Right lobe of liver (tissue), 4 donors: ENCODE measurements at regions not wholly inside any gene's neighbourhood (a gene's known extent, or its start where the extent isn't known, plus 50 kb on each side); places are given as distances from the start of the nearest gene placed in this dataset.

Source experiments
- CTCF ChIP-seq, 4 donors: fragments of 200-600 bp in 3 of 4; fragments of 450-650 bp in 1 of 4; IDR thresholded peaks; one replicate each; pipeline versions ENCODE4 v1.5.1 to v1.8.0; 2016 to 2022; ENCODE audit warnings: antibody characterized with exemption in 4 of 4, mild to moderate bottlenecking in 2 of 4
- POLR2A ChIP-seq: fragments of 450-650 bp; IDR thresholded peaks from one replicate; pipeline ENCODE4 v1.6.1; 2017; ENCODE audit warnings: antibody characterized with exemption, mild to moderate bottlenecking
- donor health status: DM: no; HTN: no; CAD: no.
- donor health status: DM: no; HTN: no; CAD: no.
- donor health status: DM: no; HTN: yes; CAD: no.

- no peak for TF ChIP-seq CTCF (IDR thresholded peaks at IDR 0.05)
- TF ChIP-seq POLR2A: no peak
These were observed 494.5 kb downstream of the RNF144A start for GRCh38 chr2:7411691-7412090.
